ENCODE measurements at regions not wholly inside any gene's neighbourhood (a gene's known extent, or its start where the extent isn't known, plus 50 kb on each side); places are given as distances from the start of the nearest gene placed in this dataset.

- H4K20me1 ChIP-seq (ENCODE audit: control insufficient read depth, insufficient read depth, low read depth, low read length), result no peaks in the 10 kb centered on the region
- no peaks in the 10 kb centered on the region for H3K27me3 ChIP-seq (ENCODE audit: control insufficient read depth, low read length)
- H3F3A ChIP-seq (ENCODE audit: control insufficient read depth, insufficient read depth), result no peaks in the 10 kb centered on the region
- H3K4me1 ChIP-seq (ENCODE audit: control insufficient read depth, low read length), result no peaks in the 10 kb centered on the region
- no peak overlapping the region for H3K4me2 ChIP-seq (ENCODE audit: low read length)
- H3K9me2 ChIP-seq (replicated peaks; ENCODE audit: control insufficient read depth, low read length), result no peaks in the 10 kb centered on the region
- no peaks in the 10 kb centered on the region for H3K79me2 ChIP-seq (ENCODE audit: control insufficient read depth, low read length)
- H3K27ac ChIP-seq (ENCODE audit: low read depth, low read length), result no peak overlapping the region
- H3K9me3 ChIP-seq (ENCODE audit: control insufficient read depth, insufficient read depth, low read length), result no peaks in the 10 kb centered on the region
- no peak overlapping the region for H3K4me3 ChIP-seq (ENCODE audit: low read length)
- no peak for TF ChIP-seq EZH2phosphoT487 (IDR thresholded peaks at IDR 0.05; ENCODE audit: borderline replicate concordance, low read length)
- TF ChIP-seq, protein P1, sequence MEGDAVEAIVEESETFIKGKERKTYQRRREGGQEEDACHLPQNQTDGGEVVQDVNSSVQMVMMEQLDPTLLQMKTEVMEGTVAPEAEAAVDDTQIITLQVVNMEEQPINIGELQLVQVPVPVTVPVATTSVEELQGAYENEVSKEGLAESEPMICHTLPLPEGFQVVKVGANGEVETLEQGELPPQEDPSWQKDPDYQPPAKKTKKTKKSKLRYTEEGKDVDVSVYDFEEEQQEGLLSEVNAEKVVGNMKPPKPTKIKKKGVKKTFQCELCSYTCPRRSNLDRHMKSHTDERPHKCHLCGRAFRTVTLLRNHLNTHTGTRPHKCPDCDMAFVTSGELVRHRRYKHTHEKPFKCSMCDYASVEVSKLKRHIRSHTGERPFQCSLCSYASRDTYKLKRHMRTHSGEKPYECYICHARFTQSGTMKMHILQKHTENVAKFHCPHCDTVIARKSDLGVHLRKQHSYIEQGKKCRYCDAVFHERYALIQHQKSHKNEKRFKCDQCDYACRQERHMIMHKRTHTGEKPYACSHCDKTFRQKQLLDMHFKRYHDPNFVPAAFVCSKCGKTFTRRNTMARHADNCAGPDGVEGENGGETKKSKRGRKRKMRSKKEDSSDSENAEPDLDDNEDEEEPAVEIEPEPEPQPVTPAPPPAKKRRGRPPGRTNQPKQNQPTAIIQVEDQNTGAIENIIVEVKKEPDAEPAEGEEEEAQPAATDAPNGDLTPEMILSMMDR (IDR thresholded peaks at IDR 0.05; ENCODE audit: low read depth, low read length, poor library complexity, severe bottlenecking), result no peak
- H3K36me3 ChIP-seq (ENCODE audit: control insufficient read depth, low read length), result no peaks in the 10 kb centered on the region
Observed at GRCh38 chr9:28650327-28650726, 1077.0 kb upstream of the C9orf72 start.

- Histone ChIP-seq H3K9me2 (replicated peaks; ENCODE audit: control insufficient read depth, low read length) (no peaks in the 10 kb centered on the region), H3K36me3 (ENCODE audit: control insufficient read depth, low read length) (no peaks in the 10 kb centered on the region), H3K27me3 (ENCODE audit: control insufficient read depth, low read length) (no peaks in the 10 kb centered on the region), H3K4me1 (ENCODE audit: control insufficient read depth, low read length) (no peaks in the 10 kb centered on the region), H3K27ac (ENCODE audit: low read depth, low read length) (no peak overlapping the region), H3K4me3 (ENCODE audit: low read length) (no peak overlapping the region), H3K79me2 (ENCODE audit: control insufficient read depth, low read length) (no peaks in the 10 kb centered on the region), H4K20me1 (ENCODE audit: control insufficient read depth, insufficient read depth, low read depth, low read length) (no peaks in the 10 kb centered on the region), H3K4me2 (ENCODE audit: low read length) (no peak overlapping the region), H3K9me3 (ENCODE audit: control insufficient read depth, insufficient read depth, low read length) (no peaks in the 10 kb centered on the region), H3F3A (ENCODE audit: control insufficient read depth, insufficient read depth) (no peaks in the 10 kb centered on the region)
- TF ChIP-seq, protein P1 (IDR thresholded peaks at IDR 0.05; ENCODE audit: low read depth, low read length, poor library complexity, severe bottlenecking), result no peak
- TF ChIP-seq EZH2phosphoT487 (IDR thresholded peaks at IDR 0.05; ENCODE audit: borderline replicate concordance, low read length), result no peak
Observed at GRCh38 chr9:28651050-28651722, 1077.9 kb upstream of the C9orf72 start.

- H3K4me2 ChIP-seq (ENCODE audit: low read length), result no peak overlapping the region
- no peak overlapping the region for H3K27ac ChIP-seq (ENCODE audit: low read depth, low read length)
- H3K79me2 ChIP-seq (ENCODE audit: control insufficient read depth, low read length), result no peaks in the 10 kb centered on the region
- no peaks in the 10 kb centered on the region for H3K4me1 ChIP-seq (ENCODE audit: control insufficient read depth, low read length)
- no peaks in the 10 kb centered on the region for H3K27me3 ChIP-seq (ENCODE audit: control insufficient read depth, low read length)
- no peaks in the 10 kb centered on the region for H3F3A ChIP-seq (ENCODE audit: control insufficient read depth, insufficient read depth)
- TF ChIP-seq EZH2phosphoT487 (IDR thresholded peaks at IDR 0.05; ENCODE audit: borderline replicate concordance, low read length), result no peak
- TF ChIP-seq, protein P1 (IDR thresholded peaks at IDR 0.05; ENCODE audit: low read depth, low read length, poor library complexity, severe bottlenecking), result no peak
- H3K4me3 ChIP-seq (ENCODE audit: low read length), result no peak overlapping the region
- H3K36me3 ChIP-seq (ENCODE audit: control insufficient read depth, low read length), result no peaks in the 10 kb centered on the region
- H3K9me2 ChIP-seq (replicated peaks; ENCODE audit: control insufficient read depth, low read length), result no peaks in the 10 kb centered on the region
- H4K20me1 ChIP-seq (ENCODE audit: control insufficient read depth, insufficient read depth, low read depth, low read length), result no peaks in the 10 kb centered on the region
- H3K9me3 ChIP-seq (ENCODE audit: control insufficient read depth, insufficient read depth, low read length), result no peaks in the 10 kb centered on the region
Observed at GRCh38 chr9:28653216-28653615, 1079.9 kb upstream of the C9orf72 start.

Measured in DOHH2 (cell line).